Epidermal melanocyte (primary cell): ENCODE measurements at regions not wholly inside any gene's neighbourhood (a gene's known extent, or its start where the extent isn't known, plus 50 kb on each side); places are given as distances from the start of the nearest gene placed in this dataset.

Experiments used
- DNase-seq: peaks from one replicate; pipeline ENCODE4 v3.0.0; 2011; ENCODE audit warnings: low spot score; ENCODE audit not compliant: insufficient read length

- DNase-seq, result no peak
Measured at GRCh38 chr10:124346831-124347230, 71.9 kb downstream of the OAT start.

- DNase-seq, result no peak
Measured at GRCh38 chr10:124345521-124345920, 73.2 kb downstream of the OAT start.

- no peak for DNase-seq
Measured at GRCh38 chr10:124344931-124345330, 73.8 kb downstream of the OAT start.

GRCh38 chr10:124344266-124344590 is 74.5 kb downstream of the OAT start:
- DNase-seq, result no peak

- DNase-seq, result no peak
Measured at GRCh38 chr10:124343351-124344265, 75.1 kb downstream of the OAT start.

GRCh38 chr10:124342821-124343170 is 75.9 kb downstream of the OAT start:
- no peak for DNase-seq

GRCh38 chr10:124342136-124342820 is 76.4 kb downstream of the OAT start:
- no peak for DNase-seq

GRCh38 chr10:124341768-124342135 is 77.0 kb downstream of the OAT start:
- no peak for DNase-seq

GRCh38 chr10:124340033-124340760 is 78.5 kb downstream of the OAT start:
- peak; percentile 74 for DNase-seq

GRCh38 chr10:124339119-124340032 is 79.3 kb downstream of the OAT start:
- DNase-seq, result no peak

GRCh38 chr10:124338276-124338925 is 80.3 kb downstream of the OAT start:
- no peak for DNase-seq

- DNase-seq, result no peak
Measured at GRCh38 chr10:124336186-124336585, 82.5 kb downstream of the OAT start.

GRCh38 chr10:124333931-124334330 is 84.8 kb downstream of the OAT start:
- no peak for DNase-seq

GRCh38 chr10:124332426-124332825 is 86.3 kb downstream of the OAT start:
- DNase-seq, result no peak

GRCh38 chr10:124329941-124330340 is 88.8 kb downstream of the OAT start:
- no peak for DNase-seq

GRCh38 chr10:124329362-124329761 is 89.4 kb downstream of the OAT start:
- no peak for DNase-seq

- DNase-seq, result no peak
Measured at GRCh38 chr10:124328477-124329220, 90.1 kb downstream of the OAT start.

- no peak for DNase-seq
Measured at GRCh38 chr10:124325998-124326636, 92.6 kb downstream of the OAT start.

GRCh38 chr10:124325633-124325914 is 93.1 kb downstream of the OAT start:
- no peak for DNase-seq
